ENCODE measurements at regions not wholly inside any gene's neighbourhood (a gene's known extent, or its start where the extent isn't known, plus 50 kb on each side); places are given as distances from the start of the nearest gene placed in this dataset.

DNA sequence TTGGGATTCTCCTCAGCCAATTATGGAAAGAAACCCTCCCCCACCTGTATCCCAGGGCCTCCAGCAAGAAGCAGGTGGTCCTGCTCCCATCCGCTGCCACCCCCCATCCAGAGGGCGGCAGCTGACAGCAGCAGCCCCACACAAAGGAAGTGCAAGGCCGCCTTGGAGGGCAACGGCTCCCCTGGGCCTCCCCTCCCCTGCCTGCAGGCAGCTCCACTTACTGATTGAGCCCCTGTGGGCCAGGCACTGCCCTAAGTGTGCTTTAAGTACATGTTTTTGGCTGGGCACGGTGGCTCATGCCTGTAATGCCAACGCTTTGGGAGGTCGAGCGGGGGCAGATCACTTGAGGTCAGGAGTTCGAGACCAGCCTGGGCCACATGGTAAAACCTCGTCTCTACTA, 257.6 kb downstream of the PARN start:
- TF ChIP-seq HNF4A (conservative IDR thresholded peaks at IDR 0.05) (no peak), FOXA1 (IDR thresholded peaks at IDR 0.05) (no peak), FOXA2 (IDR thresholded peaks at IDR 0.05) (no peak), NR2F2 (IDR thresholded peaks at IDR 0.05) (no peak), EGR1 (IDR thresholded peaks at IDR 0.05; ENCODE audit: low read depth in 2 of 2) (no peak), HNF4G (IDR thresholded peaks at IDR 0.05) (no peak), JUND (IDR thresholded peaks at IDR 0.05) (no peak), SP1 (IDR thresholded peaks at IDR 0.05) (no peak), RAD21 (IDR thresholded peaks at IDR 0.05) (no peak), GABPA (IDR thresholded peaks at IDR 0.05 in 1 of 2, conservative IDR thresholded peaks at IDR 0.05 in 1 of 2) (no peak), RXRA (IDR thresholded peaks at IDR 0.05) (no peak), TAF1 (conservative IDR thresholded peaks at IDR 0.05) (no peak)
- TF ChIP-seq, protein P1, sequence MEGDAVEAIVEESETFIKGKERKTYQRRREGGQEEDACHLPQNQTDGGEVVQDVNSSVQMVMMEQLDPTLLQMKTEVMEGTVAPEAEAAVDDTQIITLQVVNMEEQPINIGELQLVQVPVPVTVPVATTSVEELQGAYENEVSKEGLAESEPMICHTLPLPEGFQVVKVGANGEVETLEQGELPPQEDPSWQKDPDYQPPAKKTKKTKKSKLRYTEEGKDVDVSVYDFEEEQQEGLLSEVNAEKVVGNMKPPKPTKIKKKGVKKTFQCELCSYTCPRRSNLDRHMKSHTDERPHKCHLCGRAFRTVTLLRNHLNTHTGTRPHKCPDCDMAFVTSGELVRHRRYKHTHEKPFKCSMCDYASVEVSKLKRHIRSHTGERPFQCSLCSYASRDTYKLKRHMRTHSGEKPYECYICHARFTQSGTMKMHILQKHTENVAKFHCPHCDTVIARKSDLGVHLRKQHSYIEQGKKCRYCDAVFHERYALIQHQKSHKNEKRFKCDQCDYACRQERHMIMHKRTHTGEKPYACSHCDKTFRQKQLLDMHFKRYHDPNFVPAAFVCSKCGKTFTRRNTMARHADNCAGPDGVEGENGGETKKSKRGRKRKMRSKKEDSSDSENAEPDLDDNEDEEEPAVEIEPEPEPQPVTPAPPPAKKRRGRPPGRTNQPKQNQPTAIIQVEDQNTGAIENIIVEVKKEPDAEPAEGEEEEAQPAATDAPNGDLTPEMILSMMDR (IDR thresholded peaks at IDR 0.05; ENCODE audit: low read depth, low read length, missing input control): no peak
- TF ChIP-seq, protein P2, sequence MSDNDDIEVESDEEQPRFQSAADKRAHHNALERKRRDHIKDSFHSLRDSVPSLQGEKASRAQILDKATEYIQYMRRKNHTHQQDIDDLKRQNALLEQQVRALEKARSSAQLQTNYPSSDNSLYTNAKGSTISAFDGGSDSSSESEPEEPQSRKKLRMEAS (IDR thresholded peaks at IDR 0.05): no peak
- TF ChIP-seq, protein P3, sequence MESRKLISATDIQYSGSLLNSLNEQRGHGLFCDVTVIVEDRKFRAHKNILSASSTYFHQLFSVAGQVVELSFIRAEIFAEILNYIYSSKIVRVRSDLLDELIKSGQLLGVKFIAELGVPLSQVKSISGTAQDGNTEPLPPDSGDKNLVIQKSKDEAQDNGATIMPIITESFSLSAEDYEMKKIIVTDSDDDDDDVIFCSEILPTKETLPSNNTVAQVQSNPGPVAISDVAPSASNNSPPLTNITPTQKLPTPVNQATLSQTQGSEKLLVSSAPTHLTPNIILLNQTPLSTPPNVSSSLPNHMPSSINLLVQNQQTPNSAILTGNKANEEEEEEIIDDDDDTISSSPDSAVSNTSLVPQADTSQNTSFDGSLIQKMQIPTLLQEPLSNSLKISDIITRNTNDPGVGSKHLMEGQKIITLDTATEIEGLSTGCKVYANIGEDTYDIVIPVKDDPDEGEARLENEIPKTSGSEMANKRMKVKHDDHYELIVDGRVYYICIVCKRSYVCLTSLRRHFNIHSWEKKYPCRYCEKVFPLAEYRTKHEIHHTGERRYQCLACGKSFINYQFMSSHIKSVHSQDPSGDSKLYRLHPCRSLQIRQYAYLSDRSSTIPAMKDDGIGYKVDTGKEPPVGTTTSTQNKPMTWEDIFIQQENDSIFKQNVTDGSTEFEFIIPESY (IDR thresholded peaks at IDR 0.05): no peak
- TF ChIP-seq, protein P4, sequence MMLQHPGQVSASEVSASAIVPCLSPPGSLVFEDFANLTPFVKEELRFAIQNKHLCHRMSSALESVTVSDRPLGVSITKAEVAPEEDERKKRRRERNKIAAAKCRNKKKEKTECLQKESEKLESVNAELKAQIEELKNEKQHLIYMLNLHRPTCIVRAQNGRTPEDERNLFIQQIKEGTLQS (IDR thresholded peaks at IDR 0.05): no peak
- Histone ChIP-seq H3K27me3 (ENCODE audit: control insufficient read depth in 4 of 4, insufficient read depth in 4 of 4, low read length in 3 of 4) (no peaks in the 10 kb centered on the region), H3K9me3 (ENCODE audit: control insufficient read depth in 4 of 4, low read length in 3 of 4) (no peaks in the 10 kb centered on the region), H3K4me1 (ENCODE audit: control insufficient read depth in 4 of 4, insufficient read depth in 4 of 4, low read length in 3 of 4) (no peaks in the 10 kb centered on the region), H3K27ac (ENCODE audit: low read depth in 1 of 2, low read length in 2 of 2) (no peak overlapping the region), H3K36me3 (ENCODE audit: control insufficient read depth in 4 of 4, insufficient read depth in 3 of 4, low read depth in 1 of 4, low read length in 3 of 4) (no peaks in the 10 kb centered on the region), H3K4me3 (ENCODE audit: low read depth in 1 of 3, low read length in 3 of 3) (no peak overlapping the region), H3K9ac (ENCODE audit: low read depth in 1 of 2, low read length in 2 of 2) (no peak overlapping the region)
- 83% methylated on average over 10 of the region's 10 CpGs for WGBS
- no peak for DNase-seq (ENCODE audit: low spot score)

DNA sequence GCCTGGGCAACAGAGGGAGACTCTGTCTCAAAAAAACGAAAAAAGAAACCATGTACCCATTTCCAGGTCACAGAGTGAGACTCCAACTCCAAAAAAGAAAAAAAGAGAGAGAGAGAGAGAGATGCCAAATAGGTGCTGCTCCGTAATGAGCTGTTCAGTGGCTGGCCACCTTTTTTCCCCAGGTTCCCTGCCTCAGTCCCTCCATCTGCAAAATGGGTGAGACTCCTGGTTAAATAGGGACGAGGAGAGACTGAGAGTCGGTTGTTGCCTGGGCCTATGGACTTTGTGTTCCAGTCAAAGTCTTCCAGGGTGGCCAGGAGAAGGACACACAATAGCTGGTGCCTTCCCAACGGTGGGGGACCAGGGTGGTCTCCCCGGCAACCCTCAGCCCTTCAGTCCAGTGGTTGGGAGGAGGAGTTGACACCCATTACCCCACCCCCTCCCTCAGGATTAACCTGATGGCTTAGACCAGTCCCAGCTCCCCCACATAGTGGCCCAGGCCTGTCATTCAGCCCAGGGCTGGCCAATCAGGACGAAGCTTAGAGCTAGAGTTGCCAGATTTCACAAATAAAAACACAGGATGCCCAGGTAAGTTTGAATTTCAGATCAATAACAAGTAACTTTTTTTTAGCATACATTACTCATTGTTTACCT, 258.2 kb downstream of the PARN start:
- Histone ChIP-seq H3K9me3 (ENCODE audit: control insufficient read depth in 4 of 4, low read length in 3 of 4) (no peaks in the 10 kb centered on the region), H3K27me3 (ENCODE audit: control insufficient read depth in 4 of 4, insufficient read depth in 4 of 4, low read length in 3 of 4) (no peaks in the 10 kb centered on the region), H3K36me3 (ENCODE audit: control insufficient read depth in 4 of 4, insufficient read depth in 3 of 4, low read depth in 1 of 4, low read length in 3 of 4) (no peaks in the 10 kb centered on the region), H3K4me3 (ENCODE audit: low read depth in 1 of 3, low read length in 3 of 3) (no peak overlapping the region), H3K27ac (ENCODE audit: low read depth in 1 of 2, low read length in 2 of 2) (no peak overlapping the region), H3K4me1 (ENCODE audit: control insufficient read depth in 4 of 4, insufficient read depth in 4 of 4, low read length in 3 of 4) (no peaks in the 10 kb centered on the region), H3K9ac (ENCODE audit: low read depth in 1 of 2, low read length in 2 of 2) (no peak overlapping the region)
- DNase-seq (ENCODE audit: low spot score): no peak
- TF ChIP-seq SP1 (IDR thresholded peaks at IDR 0.05): no peak
- TF ChIP-seq JUND (IDR thresholded peaks at IDR 0.05): no peak
- TF ChIP-seq HNF4A (conservative IDR thresholded peaks at IDR 0.05): no peak
- no peak for TF ChIP-seq YY1 (IDR thresholded peaks at IDR 0.05)
- TF ChIP-seq GABPA (IDR thresholded peaks at IDR 0.05 in 1 of 2, conservative IDR thresholded peaks at IDR 0.05 in 1 of 2): no peak
- TF ChIP-seq, protein P4 (IDR thresholded peaks at IDR 0.05): no peak
- TF ChIP-seq RAD21 (IDR thresholded peaks at IDR 0.05): no peak
- TF ChIP-seq, protein P5, sequence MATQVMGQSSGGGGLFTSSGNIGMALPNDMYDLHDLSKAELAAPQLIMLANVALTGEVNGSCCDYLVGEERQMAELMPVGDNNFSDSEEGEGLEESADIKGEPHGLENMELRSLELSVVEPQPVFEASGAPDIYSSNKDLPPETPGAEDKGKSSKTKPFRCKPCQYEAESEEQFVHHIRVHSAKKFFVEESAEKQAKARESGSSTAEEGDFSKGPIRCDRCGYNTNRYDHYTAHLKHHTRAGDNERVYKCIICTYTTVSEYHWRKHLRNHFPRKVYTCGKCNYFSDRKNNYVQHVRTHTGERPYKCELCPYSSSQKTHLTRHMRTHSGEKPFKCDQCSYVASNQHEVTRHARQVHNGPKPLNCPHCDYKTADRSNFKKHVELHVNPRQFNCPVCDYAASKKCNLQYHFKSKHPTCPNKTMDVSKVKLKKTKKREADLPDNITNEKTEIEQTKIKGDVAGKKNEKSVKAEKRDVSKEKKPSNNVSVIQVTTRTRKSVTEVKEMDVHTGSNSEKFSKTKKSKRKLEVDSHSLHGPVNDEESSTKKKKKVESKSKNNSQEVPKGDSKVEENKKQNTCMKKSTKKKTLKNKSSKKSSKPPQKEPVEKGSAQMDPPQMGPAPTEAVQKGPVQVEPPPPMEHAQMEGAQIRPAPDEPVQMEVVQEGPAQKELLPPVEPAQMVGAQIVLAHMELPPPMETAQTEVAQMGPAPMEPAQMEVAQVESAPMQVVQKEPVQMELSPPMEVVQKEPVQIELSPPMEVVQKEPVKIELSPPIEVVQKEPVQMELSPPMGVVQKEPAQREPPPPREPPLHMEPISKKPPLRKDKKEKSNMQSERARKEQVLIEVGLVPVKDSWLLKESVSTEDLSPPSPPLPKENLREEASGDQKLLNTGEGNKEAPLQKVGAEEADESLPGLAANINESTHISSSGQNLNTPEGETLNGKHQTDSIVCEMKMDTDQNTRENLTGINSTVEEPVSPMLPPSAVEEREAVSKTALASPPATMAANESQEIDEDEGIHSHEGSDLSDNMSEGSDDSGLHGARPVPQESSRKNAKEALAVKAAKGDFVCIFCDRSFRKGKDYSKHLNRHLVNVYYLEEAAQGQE (IDR thresholded peaks at IDR 0.05): no peak
- WGBS: 66% methylated on average over 7 of the region's 7 CpGs
